ENCODE measurements at regions not wholly inside any gene's neighbourhood (a gene's known extent, or its start where the extent isn't known, plus 50 kb on each side); places are given as distances from the start of the nearest gene placed in this dataset.

- Histone ChIP-seq H3K9me3 (ENCODE audit: control insufficient read depth in 1 of 2, insufficient read depth in 1 of 2, low read depth in 1 of 2, low read length in 2 of 2) (no peaks in the 10 kb centered on the region), H3K36me3 (ENCODE audit: control insufficient read depth in 1 of 2, insufficient read depth in 2 of 2, low read length in 2 of 2) (no peaks in the 10 kb centered on the region), H3K27me3 (ENCODE audit: insufficient read depth, low read length) (no peaks in the 10 kb centered on the region), H3K4me2 (ENCODE audit: low read length) (no peak overlapping the region), H3K27ac (ENCODE audit: low read depth, low read length) (no peak overlapping the region), H4K20me1 (ENCODE audit: insufficient read depth) (no peaks in the 10 kb centered on the region), H3K4me1 (ENCODE audit: control insufficient read depth in 1 of 2, insufficient read depth in 2 of 2, low read length in 2 of 2) (peaks cover 3 to 8% of the 10 kb centered on the region in 2 experiments; a peak in 3 of 4 replicates), H3K79me2 (ENCODE audit: insufficient read depth, low read length) (no peaks in the 10 kb centered on the region), H2AFZ (ENCODE audit: low read depth, low read length, poor library complexity, severe bottlenecking) (no peak overlapping the region), H3K4me3 (replicated peaks in 1 of 2; ENCODE audit: low read depth in 1 of 2, low read length in 2 of 2) (no peak overlapping the region), H3K9ac (ENCODE audit: low read length) (no peak overlapping the region), H3K9me2 (ENCODE audit: insufficient read depth) (no peaks in the 10 kb centered on the region)
- no peak for DNase-seq (ENCODE audit: low read depth, low spot score)
- TF ChIP-seq RAD21 (IDR thresholded peaks at IDR 0.05; ENCODE audit: low read depth) (no peak), CTCF (IDR thresholded peaks at IDR 0.05 in 2 of 3, conservative IDR thresholded peaks at IDR 0.05 in 1 of 3; ENCODE audit: borderline replicate concordance in 1 of 3, insufficient read depth in 1 of 3, low read depth in 2 of 3, low read length in 2 of 3) (no peak), SP1 (IDR thresholded peaks at IDR 0.05; ENCODE audit: low read depth) (no peak), TCF7L2 (IDR thresholded peaks at IDR 0.05; ENCODE audit: borderline replicate concordance, extremely low read depth, insufficient read depth, insufficient read length) (no peak), CEBPB (IDR thresholded peaks at IDR 0.05; ENCODE audit: low read depth) (no peak), CBX3 (IDR thresholded peaks at IDR 0.05; ENCODE audit: low read depth) (no peak), ZBTB33 (IDR thresholded peaks at IDR 0.05; ENCODE audit: extremely low read depth, insufficient replicate concordance, low read length) (no peak), EGR1 (IDR thresholded peaks at IDR 0.05; ENCODE audit: low read depth) (no peak), ZFX (IDR thresholded peaks at IDR 0.05) (no peak), SIN3A (IDR thresholded peaks at IDR 0.05; ENCODE audit: low read depth) (no peak), EZH2 (IDR thresholded peaks at IDR 0.05) (no peak), SRF (IDR thresholded peaks at IDR 0.05; ENCODE audit: low read depth) (no peak), JUND (IDR thresholded peaks at IDR 0.05) (no peak), ATF3 (IDR thresholded peaks at IDR 0.05) (no peak)
- TF ChIP-seq, protein P1, sequence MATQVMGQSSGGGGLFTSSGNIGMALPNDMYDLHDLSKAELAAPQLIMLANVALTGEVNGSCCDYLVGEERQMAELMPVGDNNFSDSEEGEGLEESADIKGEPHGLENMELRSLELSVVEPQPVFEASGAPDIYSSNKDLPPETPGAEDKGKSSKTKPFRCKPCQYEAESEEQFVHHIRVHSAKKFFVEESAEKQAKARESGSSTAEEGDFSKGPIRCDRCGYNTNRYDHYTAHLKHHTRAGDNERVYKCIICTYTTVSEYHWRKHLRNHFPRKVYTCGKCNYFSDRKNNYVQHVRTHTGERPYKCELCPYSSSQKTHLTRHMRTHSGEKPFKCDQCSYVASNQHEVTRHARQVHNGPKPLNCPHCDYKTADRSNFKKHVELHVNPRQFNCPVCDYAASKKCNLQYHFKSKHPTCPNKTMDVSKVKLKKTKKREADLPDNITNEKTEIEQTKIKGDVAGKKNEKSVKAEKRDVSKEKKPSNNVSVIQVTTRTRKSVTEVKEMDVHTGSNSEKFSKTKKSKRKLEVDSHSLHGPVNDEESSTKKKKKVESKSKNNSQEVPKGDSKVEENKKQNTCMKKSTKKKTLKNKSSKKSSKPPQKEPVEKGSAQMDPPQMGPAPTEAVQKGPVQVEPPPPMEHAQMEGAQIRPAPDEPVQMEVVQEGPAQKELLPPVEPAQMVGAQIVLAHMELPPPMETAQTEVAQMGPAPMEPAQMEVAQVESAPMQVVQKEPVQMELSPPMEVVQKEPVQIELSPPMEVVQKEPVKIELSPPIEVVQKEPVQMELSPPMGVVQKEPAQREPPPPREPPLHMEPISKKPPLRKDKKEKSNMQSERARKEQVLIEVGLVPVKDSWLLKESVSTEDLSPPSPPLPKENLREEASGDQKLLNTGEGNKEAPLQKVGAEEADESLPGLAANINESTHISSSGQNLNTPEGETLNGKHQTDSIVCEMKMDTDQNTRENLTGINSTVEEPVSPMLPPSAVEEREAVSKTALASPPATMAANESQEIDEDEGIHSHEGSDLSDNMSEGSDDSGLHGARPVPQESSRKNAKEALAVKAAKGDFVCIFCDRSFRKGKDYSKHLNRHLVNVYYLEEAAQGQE (IDR thresholded peaks at IDR 0.05; ENCODE audit: low read depth), result no peak
- ChIA-PET CTCF (interaction anchor here (1.2 kb wide), 1 partner anchor 11 kb away, joined by 3 read pairs; no protein-coding TSS in a partner anchor), RAD21 (ENCODE audit: low non-redundant PET in 1 of 2, low total read pairs in 2 of 2, uncharacterized antibody in 2 of 2, unreplicated experiment in 2 of 2) (no interaction called here), POLR2A (no interaction called here)
- no TSS peak for BruUV-seq (replicated peaks)
- no peak for ATAC-seq
- intact Hi-C loops (cut with micrococcal nuclease), result no loop called here
Observed at GRCh38 chr13:26485288-26485687, 72.2 kb upstream of the WASF3 start.
